KBM-7 (cell line): ENCODE measurements at regions not wholly inside any gene's neighbourhood (a gene's known extent, or its start where the extent isn't known, plus 50 kb on each side); places are given as distances from the start of the nearest gene placed in this dataset.
"Not testable (repeated sequence)": the region's sequence is repeated elsewhere in the genome, so short reads cannot be mapped to it uniquely, and the experiment has no call there.

Source experiments
- DNase-seq: peaks from one replicate; pipeline ENCODE4 v3.0.0-alpha.2; 2015
- in situ Hi-C: fragments of 300-500 bp; cut with MboI; formaldehyde crosslinking; loops from 2 replicates; pipeline ENCODE4 v1.14.3; 2020; ENCODE audit warnings: low sequenced_read_pairs, low pct_unique_long_range_greater_than_20kb, mixed read lengths

DNA sequence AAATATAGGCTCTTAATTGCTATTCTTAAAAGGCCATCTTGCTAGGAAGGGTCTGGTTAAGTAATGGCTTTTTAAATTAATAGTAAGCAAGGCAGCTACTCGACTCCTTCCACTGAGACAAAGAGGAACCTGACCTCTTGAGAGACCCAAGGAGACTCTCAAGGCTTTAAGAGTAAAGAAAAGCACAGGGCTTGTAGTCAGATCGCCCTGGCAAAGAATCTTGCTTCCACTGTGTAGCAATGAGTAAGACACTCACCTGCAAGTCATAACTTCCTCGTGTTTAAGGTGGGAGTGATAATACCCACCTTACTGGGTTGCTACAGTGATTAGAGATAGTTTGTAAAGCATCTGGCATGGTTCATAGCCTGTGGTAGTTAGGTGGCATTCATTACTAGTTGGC, 274.5 kb downstream of the TSN start:
- DNase-seq: peak; percentile 21
- in situ Hi-C loops: no loop called here

DNA sequence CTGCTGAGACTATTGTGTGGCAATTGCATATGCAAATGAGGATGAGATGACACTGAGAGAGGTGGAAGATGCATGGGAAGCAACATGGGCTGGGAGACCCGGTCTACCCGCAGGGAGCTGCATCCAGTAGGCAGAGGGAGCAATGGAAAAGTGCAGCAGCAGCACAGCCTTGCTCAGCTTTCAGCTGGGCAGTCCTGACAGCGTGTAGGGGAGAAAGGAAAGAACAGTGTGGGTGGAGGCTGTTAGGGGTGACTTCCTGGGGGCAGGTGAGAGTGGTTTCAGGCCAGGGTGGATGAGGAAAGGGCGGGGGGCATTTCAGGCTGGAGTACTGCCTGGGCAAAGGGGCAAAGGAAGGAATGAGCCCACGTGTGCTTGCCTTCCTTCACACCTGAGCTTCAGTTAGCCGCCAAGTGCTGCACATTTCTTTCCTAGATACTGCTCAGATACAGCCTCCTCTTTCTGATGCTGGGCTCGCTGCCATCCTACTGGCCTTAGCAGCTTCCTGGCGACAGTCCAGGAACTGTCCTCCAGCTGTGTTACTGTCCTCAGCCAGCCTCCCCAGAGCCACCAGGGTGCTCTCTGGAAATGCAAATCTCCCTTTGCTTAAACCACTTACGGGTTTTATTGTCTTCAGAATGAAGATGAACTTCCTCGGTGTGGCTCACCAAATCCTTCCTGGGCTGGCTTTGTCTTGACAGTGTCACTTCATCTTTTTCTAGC, 276.3 kb downstream of the TSN start:
- peak; percentile 89 for DNase-seq
- in situ Hi-C loops: no loop called here

DNA sequence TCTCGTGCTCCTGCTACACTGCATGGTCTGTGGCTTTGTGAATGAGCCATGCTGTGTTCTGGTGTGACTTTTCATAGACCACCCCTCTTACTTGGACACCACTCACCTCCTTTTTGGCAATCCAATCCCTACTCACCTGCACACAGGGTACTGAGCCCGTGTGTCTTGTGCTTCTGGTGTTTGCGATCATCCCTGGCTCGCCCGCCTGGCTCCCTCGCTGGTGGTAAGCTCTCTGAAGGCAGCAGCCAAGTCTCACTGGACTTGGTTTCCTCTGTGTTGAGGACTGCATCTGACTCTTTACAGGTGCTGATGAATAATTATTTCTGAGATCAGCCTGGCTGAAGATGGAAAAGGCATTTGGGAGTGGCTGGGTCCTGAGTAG, 276.8 kb downstream of the TSN start:
- in situ Hi-C loops: no loop called here
- DNase-seq: no peak

DNA sequence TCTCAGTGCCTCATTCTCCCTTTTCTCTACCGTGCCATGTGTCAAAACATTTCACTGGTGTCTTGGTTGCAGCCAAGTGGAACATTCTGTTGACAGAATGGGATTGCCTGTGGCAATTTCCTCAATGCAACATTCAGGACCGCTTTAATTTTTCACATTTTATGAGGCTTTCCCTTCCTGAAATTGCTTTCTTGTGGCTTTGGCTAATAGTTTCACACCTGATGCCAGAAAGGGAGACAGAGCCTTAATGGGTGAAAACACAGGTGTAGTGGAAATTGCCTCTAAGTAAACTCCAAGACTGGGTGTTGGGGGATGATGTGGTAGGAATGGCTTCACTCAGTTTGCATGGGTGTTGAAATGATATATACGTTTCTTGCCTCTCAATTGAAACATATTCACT, 278.3 kb downstream of the TSN start:
- DNase-seq: no peak
- in situ Hi-C loops: no loop called here

DNA sequence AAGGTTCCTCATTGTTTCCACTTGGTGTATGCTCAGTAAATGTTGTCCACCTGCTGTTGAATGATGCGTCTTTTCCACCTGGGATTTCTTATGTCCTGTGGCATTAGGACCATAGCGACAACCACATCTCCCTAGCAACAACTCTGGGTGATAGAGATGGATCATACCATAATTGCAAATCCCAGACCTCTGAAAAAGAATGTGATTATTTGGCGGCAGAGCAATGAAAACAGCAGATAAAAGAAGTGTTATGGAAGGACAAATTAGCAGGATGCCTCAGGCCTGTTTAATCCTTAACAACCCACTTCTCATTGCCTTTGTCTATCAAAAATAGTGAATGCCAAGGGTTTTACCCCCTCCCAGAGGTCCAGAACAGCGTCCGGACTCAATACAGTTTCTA, 278.9 kb downstream of the TSN start:
- in situ Hi-C loops: no loop called here
- DNase-seq: no peak

DNA sequence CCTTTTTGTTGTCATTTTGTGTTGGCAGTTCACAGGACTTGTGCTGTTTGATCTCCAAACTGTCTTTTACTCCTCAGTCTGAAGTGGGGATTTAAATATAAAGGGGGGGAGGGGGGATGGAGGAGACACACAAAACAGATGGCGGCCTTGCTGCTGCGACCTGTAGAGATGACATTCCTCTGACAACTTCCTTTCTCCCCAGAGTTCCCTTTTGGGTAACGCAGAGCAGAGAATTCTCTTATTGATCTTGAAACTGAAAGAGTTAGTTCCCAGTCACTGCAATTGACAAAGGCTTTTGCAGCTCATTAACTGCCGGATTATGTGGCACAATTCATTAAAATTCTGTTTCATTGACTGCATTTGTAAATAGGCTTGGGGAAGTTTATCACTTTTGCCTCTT, 279.3 kb downstream of the TSN start:
- DNase-seq: peak; percentile 62
- in situ Hi-C loops: no loop called here

DNA sequence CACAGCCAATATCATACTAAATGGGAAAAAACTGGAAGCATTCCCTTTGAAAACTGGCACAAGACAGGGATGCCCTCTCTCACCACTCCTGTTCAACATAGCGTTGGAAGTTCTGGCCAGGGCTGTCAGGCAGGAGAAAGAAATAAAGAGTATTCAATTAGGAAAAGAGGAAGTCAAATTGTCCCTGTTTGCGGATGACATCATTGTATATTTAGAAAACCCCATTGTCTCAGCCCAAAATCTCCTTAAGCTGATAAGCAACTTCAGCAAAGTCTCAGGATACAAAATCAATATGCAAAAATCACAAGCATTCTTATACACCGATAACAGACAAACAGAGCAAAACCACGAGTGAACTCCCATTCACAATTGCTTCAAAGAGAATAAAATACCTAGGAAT, 283.4 kb downstream of the TSN start:
- in situ Hi-C loops, DNase-seq: not testable (repeated sequence)

DNA sequence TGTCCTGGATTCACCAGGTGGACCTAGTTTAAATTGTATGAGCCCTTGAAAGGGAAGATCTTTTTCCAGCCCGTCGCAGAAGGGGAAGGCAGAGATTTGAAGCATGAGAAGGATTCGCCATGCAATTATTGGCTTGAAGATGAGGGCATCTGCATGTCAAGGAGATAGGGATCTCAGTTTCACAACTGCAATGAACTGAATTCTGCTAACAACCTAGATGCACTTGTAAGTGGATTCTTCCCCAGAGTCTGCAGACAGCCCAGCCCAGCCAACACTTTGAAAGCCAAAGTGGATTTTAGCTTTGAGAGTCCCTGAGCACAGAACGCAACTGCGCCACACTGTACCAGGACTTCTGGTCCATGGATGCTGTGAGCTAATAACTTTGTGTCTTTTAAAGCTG, 286.0 kb downstream of the TSN start:
- no peak for DNase-seq
- in situ Hi-C loops: no loop called here

DNA sequence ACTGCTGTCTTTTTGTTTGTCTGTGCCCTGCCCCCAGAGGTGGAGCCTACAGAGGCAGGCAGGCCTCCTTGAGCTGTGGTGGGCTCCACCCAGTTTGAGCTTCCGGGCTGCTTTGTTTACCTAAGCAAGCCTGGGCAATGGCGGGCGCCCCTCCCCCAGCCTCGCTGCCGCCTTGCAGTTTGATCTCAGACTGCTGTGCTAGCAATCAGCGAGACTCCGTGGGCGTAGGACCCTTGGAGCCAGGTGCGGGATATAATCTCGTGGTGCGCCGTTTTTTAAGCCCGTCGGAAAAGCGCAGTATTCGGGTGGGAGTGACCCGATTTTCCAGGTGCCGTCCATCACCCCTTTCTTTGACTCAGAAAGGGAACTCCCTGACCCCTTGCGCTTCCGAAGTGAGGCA, 296.2 kb downstream of the TSN start:
- in situ Hi-C loops, DNase-seq: not testable (repeated sequence)

DNA sequence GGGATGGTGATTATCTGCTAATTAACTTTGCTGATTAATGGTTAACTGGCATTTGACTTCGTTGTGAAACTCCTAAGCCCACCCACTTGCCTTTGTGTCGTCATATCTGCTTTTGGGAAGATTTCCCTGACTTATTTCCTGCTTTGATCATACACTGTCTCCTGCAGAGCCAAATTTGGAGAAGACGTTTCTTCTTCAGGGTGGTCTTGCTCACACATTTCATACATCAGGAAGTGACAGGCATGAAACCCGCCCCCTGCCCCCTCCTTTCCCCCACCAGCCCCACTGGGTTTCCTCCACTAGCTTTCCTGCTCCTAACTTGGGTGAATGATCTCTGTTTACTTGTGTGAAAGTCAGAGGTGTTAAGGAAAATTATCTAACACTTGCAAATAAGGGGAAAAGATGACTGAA, 300.1 kb downstream of the TSN start:
- DNase-seq: no peak
- in situ Hi-C loops: no loop called here

DNA sequence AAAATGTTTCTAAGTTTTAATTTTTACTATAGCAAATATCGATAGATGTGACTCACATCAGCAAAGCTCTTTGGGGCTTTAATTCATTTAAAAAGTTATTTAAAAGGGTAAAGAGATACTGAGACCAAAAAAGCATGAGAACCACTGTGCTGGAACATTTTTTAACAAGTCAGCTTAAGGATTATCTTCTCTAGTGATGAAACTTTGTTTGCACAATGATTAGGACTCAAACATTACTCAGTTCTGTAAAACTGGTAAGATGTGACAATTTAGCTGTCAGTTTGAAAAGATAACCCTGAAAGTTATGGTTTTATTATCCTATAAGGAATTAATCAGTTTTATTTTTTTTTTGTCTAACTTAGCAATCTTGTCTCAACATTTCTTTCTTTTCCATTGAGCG, 301.4 kb downstream of the TSN start:
- in situ Hi-C loops: no loop called here
- DNase-seq: no peak

DNA sequence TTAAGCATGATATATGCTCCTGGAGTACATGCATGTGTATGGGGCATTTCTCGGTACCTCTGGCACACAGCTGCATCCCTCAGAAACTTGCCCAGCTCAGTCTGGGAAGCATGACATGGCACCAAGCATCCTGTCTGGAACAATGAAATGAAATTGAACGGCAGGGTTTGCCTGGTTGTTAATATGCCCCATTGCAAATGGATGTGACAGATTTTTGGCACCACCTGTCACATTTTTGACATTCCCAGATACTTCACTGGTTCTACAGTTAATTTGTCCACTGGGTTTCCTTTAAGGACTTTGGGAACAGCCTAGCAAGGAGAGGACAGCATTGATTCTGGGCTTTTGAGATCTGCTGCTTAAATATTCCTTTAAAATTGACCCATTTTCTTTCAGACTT, 305.8 kb downstream of the TSN start:
- DNase-seq: no peak
- in situ Hi-C loops: no loop called here

DNA sequence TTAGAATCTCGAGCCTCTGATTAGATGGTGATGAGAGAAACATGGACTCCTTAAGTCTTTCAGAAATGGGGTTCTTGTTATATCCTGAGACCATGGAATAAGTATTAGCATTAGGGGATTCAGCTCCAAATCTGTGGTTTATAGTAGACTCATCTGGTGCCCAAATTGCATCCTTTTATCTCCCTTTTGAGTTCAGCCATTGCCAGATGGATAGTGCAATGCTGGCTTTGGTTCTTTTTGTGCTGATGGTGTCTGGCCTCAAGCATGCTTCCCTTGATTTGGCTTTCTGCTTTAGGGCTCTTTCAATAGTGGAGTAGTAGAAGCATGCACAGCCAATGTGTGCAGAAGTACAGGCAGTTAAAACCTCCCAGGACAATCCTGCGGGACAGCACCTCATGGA, 306.4 kb downstream of the TSN start:
- no peak for DNase-seq

DNA sequence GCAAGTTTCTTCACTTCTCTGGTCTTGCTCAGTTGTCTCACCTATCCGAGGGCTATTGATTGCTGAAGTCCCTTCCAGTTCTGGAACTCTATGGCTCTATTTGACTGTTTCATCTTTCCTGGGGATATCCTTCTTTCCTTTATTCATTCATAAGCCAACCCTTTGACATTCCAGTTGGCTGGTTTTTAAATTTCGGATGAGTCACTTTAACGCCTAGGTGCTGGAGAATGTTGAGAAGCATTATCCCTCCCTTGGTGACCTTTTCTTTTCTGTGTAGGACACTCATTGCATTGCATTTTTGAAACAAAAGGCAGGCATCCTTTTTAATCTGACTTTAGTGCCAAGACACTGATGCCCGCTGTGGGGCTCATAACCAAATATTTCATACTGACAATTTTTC, 307.1 kb downstream of the TSN start:
- in situ Hi-C loops: no loop called here
- no peak for DNase-seq

More for the DNA sequence above, 306.4 kb downstream of the TSN start:
- in situ Hi-C loops: no loop called here

DNA sequence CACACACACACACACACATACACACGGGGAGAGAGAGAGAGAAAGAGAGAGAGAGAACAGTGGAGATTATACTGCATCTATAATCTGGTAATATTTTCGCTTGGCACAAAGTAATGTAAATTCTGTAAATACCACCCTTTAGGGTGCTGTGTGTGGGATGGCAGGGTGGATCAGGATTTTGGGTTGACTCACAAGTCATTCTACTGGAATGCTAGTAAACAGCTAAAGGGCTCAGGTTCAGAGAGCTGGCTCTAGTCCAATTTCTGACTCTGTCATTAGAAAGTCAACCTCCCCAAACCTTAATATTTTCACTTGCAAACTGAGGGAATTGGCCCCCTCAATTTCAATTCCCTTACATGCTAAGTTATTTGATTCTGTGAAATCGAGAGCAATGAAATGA, 308.3 kb downstream of the TSN start:
- no peak for DNase-seq
- in situ Hi-C loops: no loop called here

DNA sequence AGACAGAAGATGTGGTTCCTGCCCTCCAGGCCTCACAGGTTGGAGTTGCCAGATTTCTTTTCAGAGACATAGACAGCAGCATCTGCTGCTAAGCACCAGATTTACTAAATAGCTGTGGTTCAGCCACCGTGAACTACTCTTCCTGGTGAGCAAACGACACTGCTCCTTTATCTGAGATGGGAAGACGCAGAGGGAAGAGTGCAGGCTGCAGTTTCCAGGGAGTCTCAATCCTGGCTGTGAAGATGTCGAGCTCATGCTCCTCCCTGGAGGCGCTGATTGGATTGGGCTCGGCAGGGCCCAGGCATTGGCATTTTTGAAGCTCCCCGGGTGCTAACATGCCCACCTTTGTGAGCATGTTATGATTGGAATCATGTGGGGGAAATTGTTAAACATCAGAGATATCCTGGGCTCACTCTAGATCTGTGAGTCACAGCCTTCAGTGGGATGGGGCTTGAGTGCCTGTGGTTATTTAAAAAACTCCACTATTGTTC, 314.8 kb downstream of the TSN start:
- in situ Hi-C loops: no loop called here
- no peak for DNase-seq

DNA sequence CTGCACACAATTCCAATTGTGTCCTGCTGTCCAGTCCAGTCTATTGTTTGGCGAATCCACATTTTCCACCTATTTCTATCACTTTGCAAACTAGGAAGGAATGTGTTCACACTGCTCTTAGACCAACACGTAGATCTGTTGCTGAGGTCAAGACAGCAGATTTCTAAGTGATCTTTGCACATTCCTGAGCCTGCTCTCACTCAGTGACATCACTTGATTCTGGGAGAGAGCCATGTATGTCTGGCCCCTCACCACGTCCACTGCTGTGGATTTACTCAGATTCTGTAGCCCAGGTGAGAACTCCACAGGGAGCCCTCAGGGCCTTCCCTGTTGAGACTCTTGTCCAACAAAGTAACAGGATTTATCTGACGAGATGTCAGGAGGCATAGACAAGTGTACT, 317.2 kb downstream of the TSN start:
- in situ Hi-C loops: no loop called here
- DNase-seq: no peak

DNA sequence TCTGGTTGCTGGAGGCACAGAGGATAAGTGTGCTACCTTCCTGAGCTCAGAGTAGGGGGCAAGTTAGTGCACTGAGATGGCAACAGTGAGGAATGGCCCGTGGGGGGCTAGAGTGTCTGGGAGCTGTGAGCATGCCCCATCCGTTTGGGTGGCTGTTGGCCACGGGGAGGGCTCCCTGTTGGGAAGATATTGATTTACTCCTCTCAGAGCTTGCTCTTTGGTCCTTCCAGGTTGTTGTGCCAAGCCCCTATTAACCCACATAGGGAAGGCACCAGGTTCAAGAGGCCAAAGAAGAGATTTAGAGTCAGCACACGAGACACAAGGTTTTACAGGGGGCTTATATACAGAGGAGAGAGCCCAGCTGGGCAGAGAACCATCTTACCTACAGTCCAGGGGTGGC, 318.8 kb downstream of the TSN start:
- DNase-seq: no peak
- in situ Hi-C loops: no loop called here

DNA sequence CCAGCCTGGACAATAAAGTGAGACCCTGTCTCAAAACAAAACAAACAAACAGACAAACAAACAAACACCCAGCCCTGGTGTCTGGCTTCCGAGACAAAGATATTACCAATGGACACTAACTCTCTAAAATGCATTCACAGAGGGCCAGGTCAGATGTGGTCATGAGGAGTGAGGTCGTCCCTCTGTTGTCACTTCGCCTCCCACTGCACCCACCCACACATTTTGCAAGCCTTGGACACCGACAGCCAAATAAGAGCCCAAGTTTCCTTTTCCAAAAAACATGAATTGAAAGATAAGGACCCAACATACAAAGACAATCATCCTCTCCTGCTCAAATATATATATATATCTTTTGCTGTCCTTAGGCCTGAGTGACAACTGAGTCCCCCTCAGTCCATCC, 319.9 kb downstream of the TSN start:
- in situ Hi-C loops: no loop called here
- no peak for DNase-seq

DNA sequence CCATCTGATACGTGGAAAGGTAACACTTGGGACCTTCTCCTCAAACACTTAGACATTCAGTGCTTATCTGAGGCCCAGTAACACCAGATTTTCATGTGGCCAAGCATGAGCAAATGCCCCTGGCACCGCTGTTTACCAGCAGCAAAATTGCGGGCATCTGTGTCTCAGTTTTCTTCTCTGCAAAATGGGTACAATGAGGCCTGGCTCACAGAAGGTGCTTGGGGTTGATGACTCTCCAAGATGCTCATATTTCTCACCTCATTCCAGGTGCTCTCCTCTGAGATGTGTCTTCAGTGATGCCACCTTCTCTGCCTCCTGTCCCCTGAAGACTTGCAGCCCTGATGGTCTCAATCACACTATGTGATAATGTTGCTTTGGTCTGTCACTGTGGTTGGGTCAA, 321.7 kb downstream of the TSN start:
- DNase-seq: no peak
- in situ Hi-C loops: no loop called here

DNA sequence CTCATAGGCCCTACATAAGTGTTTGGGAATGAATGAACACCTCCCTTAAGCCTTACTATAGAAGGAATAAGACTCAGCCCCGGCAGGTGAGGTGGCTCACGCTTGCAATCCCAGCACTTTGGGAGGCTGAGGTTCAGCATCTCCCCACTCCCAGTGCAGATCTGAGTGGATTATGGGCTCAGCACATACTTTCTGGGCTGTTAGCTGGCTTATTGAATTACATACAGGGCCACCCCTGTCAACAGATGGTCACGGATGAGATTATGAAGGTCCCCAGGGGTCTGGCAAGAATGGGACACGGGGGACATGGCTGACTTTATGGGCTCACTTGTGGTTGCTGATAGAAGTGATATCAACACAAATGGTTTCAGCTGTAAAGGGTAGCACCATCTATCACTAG, 322.3 kb downstream of the TSN start:
- no peak for DNase-seq
- in situ Hi-C loops: no loop called here
